OCI-LY1 (cell line): ENCODE measurements at regions not wholly inside any gene's neighbourhood (a gene's known extent, or its start where the extent isn't known, plus 50 kb on each side); places are given as distances from the start of the nearest gene placed in this dataset.

Experiments
- H2AFZ ChIP-seq: fragments of 200-600 bp; sonication (generic), shearing (Covaris generic); 2 replicates; pipeline ENCODE4 v1.6.0; 2014; ENCODE audit warnings: antibody characterized with exemption, mild to moderate bottlenecking, low read length
- H3F3A ChIP-seq: fragments of 200-600 bp; sonication (generic), shearing (Covaris generic); 2 replicates; pipeline ENCODE4 v1.6.0; 2014; ENCODE audit warnings: mild to moderate bottlenecking, antibody characterized with exemption, low read length, moderate library complexity; ENCODE audit not compliant: insufficient read depth
- H3K27ac ChIP-seq: fragments of 200-600 bp; sonication (generic); 2 replicates; pipeline ENCODE4 v1.5.1; 2014; ENCODE audit warnings: low read length, mixed run types, mild to moderate bottlenecking, low read depth; ENCODE audit not compliant: poor library complexity, severe bottlenecking
- H3K27me3 ChIP-seq: fragments of 200-600 bp; sonication (generic); 2 replicates; pipeline ENCODE4 v1.6.0; 2014; ENCODE audit warnings: antibody characterized with exemption, mild to moderate bottlenecking, low read length, moderate library complexity; ENCODE audit not compliant: insufficient read depth
- H3K36me3 ChIP-seq: fragments of 200-600 bp; sonication (generic); 2 replicates; pipeline ENCODE4 v1.6.1; 2014; ENCODE audit warnings: mild to moderate bottlenecking, antibody characterized with exemption, low read length, moderate library complexity, mixed read lengths; ENCODE audit not compliant: insufficient read depth
- H3K4me1 ChIP-seq: fragments of 200-600 bp; sonication (generic); 2 replicates; pipeline ENCODE4 v1.5.1; 2014; ENCODE audit warnings: mild to moderate bottlenecking, low read length, moderate library complexity; ENCODE audit not compliant: insufficient read depth, severe bottlenecking
- H3K4me2 ChIP-seq: fragments of 200-600 bp; sonication (generic), shearing (Covaris generic); 2 replicates; pipeline ENCODE4 v1.6.1; 2014; ENCODE audit warnings: low read length
- H3K4me3 ChIP-seq: fragments of 200-600 bp; sonication (generic); 2 replicates; pipeline ENCODE4 v1.5.1; 2014; ENCODE audit warnings: low read length, low read depth, mild to moderate bottlenecking, mixed read lengths; ENCODE audit not compliant: poor library complexity, severe bottlenecking
- H3K79me2 ChIP-seq: fragments of 200-600 bp; shearing (Covaris generic); 2 replicates; pipeline ENCODE4 v1.6.1; 2016; ENCODE audit warnings: mixed run types, low read length, mixed read lengths; ENCODE audit not compliant: insufficient read depth
- H3K9ac ChIP-seq: fragments of 200-600 bp; sonication (generic), shearing (Covaris generic); 2 replicates; pipeline ENCODE4 v1.6.1; 2014; ENCODE audit warnings: mild to moderate bottlenecking, low read length, mixed read lengths
- H3K9me2 ChIP-seq: fragments of 200-600 bp; sonication (generic), shearing (Covaris generic); 2 replicates; pipeline ENCODE4 v1.6.1; 2014; ENCODE audit warnings: low read depth, mild to moderate bottlenecking, low read length, mixed read lengths
- H3K9me3 ChIP-seq: fragments of 200-600 bp; shearing (Covaris generic); 2 replicates; pipeline ENCODE4 v1.6.1; 2014; ENCODE audit warnings: low read length, mixed read lengths
- H4K20me1 ChIP-seq: fragments of 200-600 bp; sonication (generic), shearing (Covaris generic); 2 replicates; pipeline ENCODE4 v1.6.0; 2016; ENCODE audit warnings: mild to moderate bottlenecking, low read length; ENCODE audit not compliant: insufficient read depth
- EZH2 ChIP-seq: fragments of 200-600 bp; sonication (generic), shearing (Covaris generic); IDR thresholded peaks from 2 replicates; pipeline ENCODE4 v1.8.0; 2017; ENCODE audit warnings: borderline replicate concordance, mixed run types, mild to moderate bottlenecking, antibody characterized with exemption, low read length, moderate library complexity, mixed read lengths
- TF ChIP-seq, protein P1 (sequence below): fragments of 200-600 bp; sonication (generic), shearing (Covaris generic); IDR thresholded peaks from 2 replicates; pipeline ENCODE4 v1.5.1; 2017; ENCODE audit warnings: mild to moderate bottlenecking, antibody characterized with exemption, low read length, moderate library complexity, mixed read lengths

DNA sequence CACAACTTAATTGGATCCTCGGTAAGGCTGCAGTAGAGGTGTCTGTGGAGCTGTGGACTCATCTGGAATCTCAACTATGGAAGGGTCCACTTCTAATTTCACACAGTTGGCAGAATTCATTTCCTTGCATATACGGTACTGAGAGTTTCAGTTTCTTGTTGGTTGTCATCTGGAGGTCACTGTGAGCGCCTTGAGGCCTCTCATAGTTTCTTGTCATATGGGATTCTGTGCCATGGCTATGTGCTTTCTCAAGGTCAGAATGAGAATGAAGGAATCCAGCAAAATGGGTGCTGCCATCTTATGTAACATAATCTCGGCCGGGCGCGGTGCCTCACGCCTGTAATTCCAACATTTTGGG is 298.2 kb downstream of the DOK5 start:
- Histone ChIP-seq H3K9me2 (no peaks in the 10 kb centered on the region), H3K4me1 (no peaks in the 10 kb centered on the region), H3K4me2 (no peak overlapping the region), H3K79me2 (no peaks in the 10 kb centered on the region), H3K27ac (no peak overlapping the region), H3K4me3 (no peak overlapping the region), H3K27me3 (no peaks in the 10 kb centered on the region), H3K9ac (no peak overlapping the region), H4K20me1 (no peaks in the 10 kb centered on the region), H3F3A (no peaks in the 10 kb centered on the region), H3K36me3 (no peaks in the 10 kb centered on the region), H3K9me3 (no peaks in the 10 kb centered on the region), H2AFZ (no peak overlapping the region)
- TF ChIP-seq, protein P1, sequence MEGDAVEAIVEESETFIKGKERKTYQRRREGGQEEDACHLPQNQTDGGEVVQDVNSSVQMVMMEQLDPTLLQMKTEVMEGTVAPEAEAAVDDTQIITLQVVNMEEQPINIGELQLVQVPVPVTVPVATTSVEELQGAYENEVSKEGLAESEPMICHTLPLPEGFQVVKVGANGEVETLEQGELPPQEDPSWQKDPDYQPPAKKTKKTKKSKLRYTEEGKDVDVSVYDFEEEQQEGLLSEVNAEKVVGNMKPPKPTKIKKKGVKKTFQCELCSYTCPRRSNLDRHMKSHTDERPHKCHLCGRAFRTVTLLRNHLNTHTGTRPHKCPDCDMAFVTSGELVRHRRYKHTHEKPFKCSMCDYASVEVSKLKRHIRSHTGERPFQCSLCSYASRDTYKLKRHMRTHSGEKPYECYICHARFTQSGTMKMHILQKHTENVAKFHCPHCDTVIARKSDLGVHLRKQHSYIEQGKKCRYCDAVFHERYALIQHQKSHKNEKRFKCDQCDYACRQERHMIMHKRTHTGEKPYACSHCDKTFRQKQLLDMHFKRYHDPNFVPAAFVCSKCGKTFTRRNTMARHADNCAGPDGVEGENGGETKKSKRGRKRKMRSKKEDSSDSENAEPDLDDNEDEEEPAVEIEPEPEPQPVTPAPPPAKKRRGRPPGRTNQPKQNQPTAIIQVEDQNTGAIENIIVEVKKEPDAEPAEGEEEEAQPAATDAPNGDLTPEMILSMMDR = no peak
- TF ChIP-seq EZH2 = no peak

DNA sequence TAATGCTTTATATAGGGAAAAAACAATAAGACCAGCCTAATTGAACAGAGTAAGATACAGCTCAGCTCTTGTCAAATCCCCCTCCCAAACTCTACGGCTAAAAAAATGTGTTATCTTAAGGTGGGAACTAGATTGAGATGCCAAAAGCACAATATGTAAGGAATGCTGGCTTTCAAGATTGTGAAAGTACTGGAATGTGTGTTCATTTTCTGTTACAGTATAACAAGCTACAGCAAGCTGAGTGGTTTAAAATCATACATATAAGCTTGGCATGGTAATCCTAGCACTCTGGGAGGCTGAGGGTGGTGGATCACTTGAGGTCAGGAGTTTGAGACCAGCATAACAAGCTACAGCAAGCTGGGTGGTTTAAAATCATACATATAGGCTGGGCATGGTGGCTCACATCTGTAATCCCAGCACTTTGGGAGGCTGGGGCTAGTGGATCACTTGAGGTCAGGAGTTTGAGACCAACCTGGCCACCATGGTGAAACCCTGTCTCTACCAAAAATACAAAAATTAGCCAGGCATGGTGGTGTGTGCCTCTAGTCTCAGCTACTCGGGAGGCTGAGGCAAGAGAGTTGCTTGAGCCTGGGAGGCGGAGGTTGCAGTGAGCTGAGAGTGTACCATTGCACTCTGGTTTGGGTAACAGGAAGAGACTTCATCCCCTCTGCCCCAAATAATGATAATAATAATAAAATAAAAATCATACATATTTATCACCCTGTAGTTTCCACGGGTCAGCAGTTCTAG is 297.7 kb downstream of the DOK5 start:
- TF ChIP-seq, protein P1 = no peak
- no peak for TF ChIP-seq EZH2

DNA sequence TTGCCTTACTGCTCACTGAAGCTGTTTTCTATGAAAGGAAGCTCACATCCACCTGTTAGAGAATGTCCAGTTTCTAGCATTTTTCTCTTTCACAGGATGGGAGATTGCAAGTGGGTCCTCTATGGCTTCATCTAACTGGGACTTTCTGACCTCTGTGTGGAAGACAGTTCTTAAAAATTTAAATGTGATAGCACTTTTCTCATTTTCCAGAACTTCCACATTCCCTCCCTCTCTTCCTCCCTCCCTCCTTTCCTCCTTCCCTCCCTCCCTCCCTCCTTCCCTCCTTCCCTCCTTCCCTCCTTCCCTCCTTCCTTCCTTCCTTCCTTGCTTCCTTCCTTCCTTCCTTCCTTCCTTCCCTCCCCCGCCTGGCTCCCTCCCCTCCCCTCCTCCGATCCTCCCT is 291.1 kb downstream of the DOK5 start:
- no peak overlapping the region for H2AFZ ChIP-seq
- H3K4me1 ChIP-seq = no peaks in the 10 kb centered on the region
- no peaks in the 10 kb centered on the region for H4K20me1 ChIP-seq
- H3K36me3 ChIP-seq = no peaks in the 10 kb centered on the region
- no peaks in the 10 kb centered on the region for H3K9me3 ChIP-seq
- H3K79me2 ChIP-seq = no peaks in the 10 kb centered on the region
- no peak overlapping the region for H3K4me2 ChIP-seq
- no peak overlapping the region for H3K9ac ChIP-seq
- H3K9me2 ChIP-seq = no peaks in the 10 kb centered on the region
- no peak overlapping the region for H3K27ac ChIP-seq
- no peaks in the 10 kb centered on the region for H3K27me3 ChIP-seq
- no peaks in the 10 kb centered on the region for H3F3A ChIP-seq
- H3K4me3 ChIP-seq = no peak overlapping the region
- TF ChIP-seq, protein P1 = no peak
- TF ChIP-seq EZH2 = no peak

More for the DNA sequence above, 297.7 kb downstream of the DOK5 start:
- H3K9me3 ChIP-seq = no peaks in the 10 kb centered on the region
- no peaks in the 10 kb centered on the region for H4K20me1 ChIP-seq
- H2AFZ ChIP-seq = no peak overlapping the region
- no peaks in the 10 kb centered on the region for H3K79me2 ChIP-seq
- no peak overlapping the region for H3K4me2 ChIP-seq
- no peaks in the 10 kb centered on the region for H3K9me2 ChIP-seq
- H3K4me1 ChIP-seq = no peaks in the 10 kb centered on the region
- H3K36me3 ChIP-seq = no peaks in the 10 kb centered on the region
- no peak overlapping the region for H3K27ac ChIP-seq
- H3K27me3 ChIP-seq = no peaks in the 10 kb centered on the region
- no peak overlapping the region for H3K4me3 ChIP-seq
- no peak overlapping the region for H3K9ac ChIP-seq
- no peaks in the 10 kb centered on the region for H3F3A ChIP-seq
